ENCODE measurements at regions not wholly inside any gene's neighbourhood (a gene's known extent, or its start where the extent isn't known, plus 50 kb on each side); places are given as distances from the start of the nearest gene placed in this dataset.

GRCh38 chr14:42228611-42229010 lies 621.9 kb downstream of the LRFN5 start:
- no peak for TF ChIP-seq CTCF (IDR thresholded peaks at IDR 0.05)
- TF ChIP-seq EZH2 (IDR thresholded peaks at IDR 0.05; ENCODE audit: borderline replicate concordance, insufficient read depth, low read depth, low read length, poor library complexity, severe bottlenecking): no peak

All from B cell (primary cell).